ENCODE measurements at regions not wholly inside any gene's neighbourhood (a gene's known extent, or its start where the extent isn't known, plus 50 kb on each side); places are given as distances from the start of the nearest gene placed in this dataset.
"Not testable (repeated sequence)": the region's sequence is repeated elsewhere in the genome, so short reads cannot be mapped to it uniquely, and the experiment has no call there.

DNA sequence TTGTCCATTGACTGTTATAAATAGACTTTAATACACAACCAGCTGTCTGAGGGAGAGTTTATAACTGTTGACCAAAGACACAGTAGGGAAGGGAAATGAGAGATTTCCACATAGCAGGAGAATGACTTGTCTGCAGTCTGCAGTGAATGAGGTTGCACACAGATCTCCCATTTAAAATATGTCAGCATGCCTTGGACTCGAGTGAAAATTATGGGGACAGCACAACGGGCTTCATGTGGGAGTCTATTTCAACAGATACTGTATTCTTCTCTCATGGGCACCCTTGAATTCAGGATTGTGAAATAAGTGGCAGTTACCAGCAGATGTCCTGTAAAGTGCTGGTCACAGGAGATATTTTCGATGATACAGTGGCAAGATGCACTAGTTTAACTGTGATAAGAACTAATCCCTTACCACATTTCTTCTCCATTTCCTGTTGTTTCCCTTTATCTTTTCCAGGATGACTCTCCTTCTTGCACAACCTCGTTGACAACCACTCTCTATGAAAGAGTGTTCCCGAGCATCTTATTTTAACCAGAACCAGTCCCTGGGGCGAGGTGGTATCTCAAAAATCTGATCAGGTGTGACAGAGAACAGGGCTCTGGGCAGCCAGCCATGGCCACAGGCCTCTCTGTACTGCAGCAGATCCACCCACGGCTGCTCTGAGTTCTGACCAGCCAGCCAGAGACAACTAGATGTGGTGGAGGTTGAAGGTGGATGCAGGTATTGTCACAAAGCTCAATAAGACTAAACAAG is 51.5 kb upstream of the MAP3K1 start:
- DNase-seq (ENCODE audit: low read depth, low spot score) = peak; percentile 74

- DNase-seq (ENCODE audit: low read depth, low spot score) = no peak
These were observed 52.2 kb upstream of the MAP3K1 start for GRCh38 chr5:56763182-56763581.

DNA sequence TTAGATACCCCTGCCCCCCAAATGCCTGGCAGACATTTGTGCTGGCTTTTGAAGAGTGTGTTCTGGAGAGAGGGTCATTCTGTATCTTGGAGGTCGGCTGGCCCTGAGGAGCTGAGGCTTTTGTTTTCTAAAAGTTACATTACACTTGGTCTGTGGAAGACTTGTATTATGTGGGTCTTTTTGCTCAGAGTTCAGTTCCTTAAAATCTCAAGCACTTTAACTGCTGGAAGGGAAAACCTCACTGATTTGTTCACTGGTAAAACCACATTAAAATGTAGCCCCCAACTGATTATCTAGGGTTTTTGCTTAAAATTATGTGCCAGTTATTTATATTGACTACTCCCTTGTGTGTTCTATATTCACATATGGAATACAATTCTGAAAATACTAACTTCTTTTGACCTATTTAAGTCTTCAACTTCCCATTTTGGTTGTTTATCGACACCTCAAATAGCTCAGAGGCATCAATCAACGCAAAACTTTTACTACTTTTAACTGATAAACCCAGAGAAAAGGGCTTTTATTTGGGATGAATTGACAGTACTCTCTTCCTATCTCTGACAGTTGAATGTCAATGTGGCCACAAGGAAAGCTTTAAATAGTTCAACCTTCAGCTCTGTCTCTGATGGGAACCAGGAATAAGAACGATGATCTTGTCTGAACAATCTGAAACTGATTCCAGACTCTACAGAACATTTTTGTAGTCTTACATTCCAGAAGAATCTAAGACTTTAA is 54.0 kb upstream of the MAP3K1 start:
- no peak for DNase-seq (ENCODE audit: low read depth, low spot score)

DNA sequence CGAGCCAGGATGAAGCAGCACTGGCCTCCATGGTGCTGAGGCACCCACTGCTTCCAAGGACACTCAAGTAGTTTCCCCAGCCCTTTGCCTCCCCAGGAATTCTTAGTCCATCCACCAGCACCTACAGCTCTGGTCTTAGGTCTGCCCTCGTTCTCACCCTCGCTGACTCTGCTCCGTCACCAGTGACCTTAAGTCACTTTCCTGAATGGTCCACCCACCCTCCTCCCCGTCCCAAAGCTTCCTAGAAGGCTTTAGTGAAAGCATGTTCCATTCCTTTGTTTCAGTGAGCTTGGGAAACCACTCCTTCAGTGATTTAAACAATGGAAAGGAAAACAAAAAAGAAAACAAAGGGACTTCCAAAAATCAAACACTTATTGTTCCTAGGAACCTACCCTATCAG is 54.6 kb upstream of the MAP3K1 start:
- DNase-seq (ENCODE audit: low read depth, low spot score) = peak; percentile 5

- peak; percentile 42 for DNase-seq (ENCODE audit: low read depth, low spot score)
These were observed 55.7 kb upstream of the MAP3K1 start for GRCh38 chr5:56759521-56760216.

DNA sequence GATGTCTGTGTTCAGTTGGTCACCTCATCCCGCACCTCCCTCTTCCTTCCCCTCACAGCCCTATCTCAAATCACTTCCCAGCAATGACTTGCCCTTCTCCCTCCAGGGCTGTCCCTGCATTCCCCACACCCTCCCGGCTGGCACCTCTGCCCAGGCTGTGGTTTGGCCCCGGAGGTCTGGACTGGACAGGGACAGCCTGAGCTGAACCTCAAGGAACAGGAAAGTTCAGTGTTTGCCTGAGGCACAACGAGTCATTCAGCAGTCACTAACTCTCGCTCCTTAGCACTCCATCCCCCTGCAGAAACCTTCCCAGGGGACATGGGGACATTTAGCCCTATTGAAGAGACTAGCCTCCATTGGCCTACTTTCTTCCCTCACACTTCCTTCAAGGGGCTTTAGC is 58.3 kb upstream of the MAP3K1 start:
- peak; percentile 49 for DNase-seq (ENCODE audit: low read depth, low spot score)

DNA sequence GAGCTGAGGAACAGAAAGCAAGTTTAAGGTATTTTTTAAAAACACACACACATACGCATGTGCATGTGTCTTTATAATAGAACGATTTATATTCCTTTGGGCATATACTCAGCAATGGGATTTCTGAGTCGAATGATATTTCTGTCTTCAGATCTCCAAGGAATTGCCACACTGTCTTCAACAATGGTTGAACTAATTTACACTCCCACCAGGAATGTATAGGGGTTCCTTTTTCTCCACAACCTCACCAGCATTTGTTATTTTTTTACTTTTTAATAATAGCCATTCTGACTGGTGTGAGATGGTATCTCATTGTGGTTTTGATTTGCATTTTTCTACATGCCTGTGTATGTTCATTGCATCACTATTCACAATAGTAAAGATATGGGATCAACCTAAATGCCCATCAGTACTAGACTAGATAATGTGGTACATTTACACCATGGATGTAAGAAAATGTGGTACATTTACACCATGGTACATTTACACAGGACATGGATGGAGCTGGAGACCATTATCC is 60.3 kb upstream of the MAP3K1 start:
- DNase-seq (ENCODE audit: low read depth, low spot score) = no peak

- not testable (repeated sequence) for DNase-seq (ENCODE audit: low read depth, low spot score)
These were observed 61.8 kb upstream of the MAP3K1 start for GRCh38 chr5:56753588-56753987.

DNA sequence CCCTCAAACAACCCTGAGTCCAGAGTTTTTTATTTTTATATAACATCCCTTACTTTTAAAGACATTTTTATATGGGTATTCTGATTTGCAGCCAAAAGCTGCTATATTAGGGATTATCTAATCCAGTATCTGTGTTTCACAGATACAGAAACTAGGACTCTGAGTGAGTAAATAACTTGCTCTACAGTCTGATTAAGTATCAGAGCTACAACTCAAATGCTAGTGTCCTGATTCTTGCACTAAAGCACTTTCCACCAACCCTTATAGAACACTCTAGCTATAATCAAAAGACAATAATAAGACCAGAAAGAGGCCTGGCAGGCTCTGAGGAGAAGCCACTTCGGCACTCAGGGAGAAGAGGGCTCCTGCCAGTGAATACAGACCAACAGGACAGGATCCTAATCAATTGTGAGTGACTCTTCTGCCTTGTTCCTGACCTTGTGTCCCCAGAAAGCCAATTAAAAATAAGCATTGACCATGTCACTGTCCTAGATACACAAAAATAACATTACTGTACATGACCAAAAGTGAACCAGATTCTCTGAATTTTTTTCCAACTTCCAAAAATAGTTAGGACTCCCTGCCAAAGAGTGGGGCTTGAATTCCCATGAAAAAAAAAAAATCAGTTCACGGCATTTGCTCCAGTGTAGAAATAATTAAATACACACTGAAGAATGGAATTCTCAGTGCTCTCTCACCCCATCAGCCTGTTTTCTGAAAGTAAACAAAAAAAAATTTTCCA is 63.6 kb upstream of the MAP3K1 start:
- DNase-seq (ENCODE audit: low read depth, low spot score) = no peak

DNA sequence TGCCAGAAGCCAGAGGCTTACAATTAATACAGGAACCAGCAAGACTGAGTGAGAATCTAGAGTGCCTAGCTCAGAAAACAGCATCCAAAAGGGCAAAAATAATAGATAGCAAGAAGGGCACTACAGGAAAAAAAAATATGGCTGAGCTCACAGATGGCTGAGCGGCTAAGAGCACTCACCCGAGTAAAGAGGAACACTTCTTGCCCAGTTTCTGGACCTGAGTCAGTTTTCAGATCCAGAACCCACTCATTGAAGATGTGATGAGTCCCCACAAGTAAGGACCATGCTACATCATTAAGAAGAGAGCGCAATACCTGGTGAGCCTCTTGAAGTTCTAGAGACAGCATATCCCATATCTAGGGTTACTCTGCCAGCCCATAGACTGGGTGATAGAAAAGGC is 65.5 kb upstream of the MAP3K1 start:
- no peak for DNase-seq (ENCODE audit: low read depth, low spot score)

DNA sequence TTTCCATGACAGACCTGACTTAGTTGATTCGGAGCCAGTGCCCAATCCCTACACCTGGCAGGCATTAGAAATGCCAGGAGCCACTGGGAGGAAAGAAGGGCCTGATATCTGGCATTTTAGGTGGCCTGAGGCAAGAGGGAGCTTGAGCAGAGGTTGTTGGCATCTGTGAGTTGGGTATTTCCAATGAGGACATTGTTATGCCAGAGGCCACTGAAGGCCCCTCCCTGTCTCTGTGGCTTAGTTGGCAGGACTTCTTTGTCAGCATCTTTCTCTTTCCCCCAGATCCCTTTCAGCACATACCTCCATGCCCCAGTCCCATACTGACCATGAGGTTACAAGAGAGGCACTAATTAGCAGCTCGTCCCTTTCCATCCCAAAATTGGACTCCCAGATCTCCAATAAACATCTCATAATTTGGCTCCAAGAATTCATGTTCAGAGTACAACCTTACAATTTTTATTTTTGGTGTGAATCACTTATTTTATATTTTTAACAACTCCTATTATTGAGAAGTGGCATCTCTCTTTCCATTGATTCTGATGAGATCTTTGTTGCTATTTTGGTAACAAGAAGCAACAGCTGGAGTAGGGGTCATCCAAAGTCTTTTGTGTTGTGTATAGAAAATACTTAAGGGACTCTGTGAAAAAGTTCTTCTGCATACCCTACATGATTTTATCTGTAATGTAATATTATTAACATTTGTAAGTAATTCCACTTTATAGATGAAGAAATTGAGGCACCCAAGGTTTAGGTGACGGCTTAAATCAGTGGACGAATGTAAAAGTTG is 68.6 kb upstream of the MAP3K1 start:
- DNase-seq (ENCODE audit: low read depth, low spot score) = no peak

- no peak for DNase-seq (ENCODE audit: low read depth, low spot score)
These were observed 69.5 kb upstream of the MAP3K1 start for GRCh38 chr5:56745864-56746263.

GRCh38 chr5:56740868-56741267 is 74.5 kb upstream of the MAP3K1 start:
- no peak for DNase-seq (ENCODE audit: low read depth, low spot score)

GRCh38 chr5:56739990-56740389 is 75.4 kb upstream of the MAP3K1 start:
- no peak for DNase-seq (ENCODE audit: low read depth, low spot score)

DNA sequence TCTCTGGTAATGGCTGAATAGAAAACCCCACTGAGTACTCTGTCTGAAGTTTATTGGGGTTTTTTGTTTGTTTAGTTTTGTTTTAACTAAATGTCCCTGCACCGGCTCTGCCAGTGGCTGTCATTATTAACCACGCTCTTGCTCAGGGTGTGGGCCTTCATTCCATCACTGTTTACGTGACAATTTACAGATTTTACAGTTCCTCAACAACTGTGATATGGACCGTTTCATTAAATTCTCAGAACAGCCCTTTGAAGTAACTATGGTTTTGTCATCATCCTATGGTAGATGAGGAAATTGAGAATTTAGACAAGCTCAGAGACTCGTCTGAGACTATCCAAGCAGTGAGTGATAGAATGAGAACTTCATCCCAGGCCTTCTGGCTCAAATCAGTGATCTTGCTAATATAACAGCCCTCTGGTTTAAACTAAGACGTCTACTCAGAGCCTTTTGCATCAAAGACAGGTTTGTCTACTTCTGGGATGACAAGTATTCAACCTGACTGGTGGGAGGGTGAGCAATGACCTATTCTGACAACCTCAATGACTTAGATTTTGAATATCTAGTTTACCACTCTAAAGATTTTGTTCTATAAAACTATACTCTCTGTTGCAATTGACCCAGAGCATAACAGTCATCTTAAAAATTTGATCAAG is 77.3 kb upstream of the MAP3K1 start:
- no peak for DNase-seq (ENCODE audit: low read depth, low spot score)

DNA sequence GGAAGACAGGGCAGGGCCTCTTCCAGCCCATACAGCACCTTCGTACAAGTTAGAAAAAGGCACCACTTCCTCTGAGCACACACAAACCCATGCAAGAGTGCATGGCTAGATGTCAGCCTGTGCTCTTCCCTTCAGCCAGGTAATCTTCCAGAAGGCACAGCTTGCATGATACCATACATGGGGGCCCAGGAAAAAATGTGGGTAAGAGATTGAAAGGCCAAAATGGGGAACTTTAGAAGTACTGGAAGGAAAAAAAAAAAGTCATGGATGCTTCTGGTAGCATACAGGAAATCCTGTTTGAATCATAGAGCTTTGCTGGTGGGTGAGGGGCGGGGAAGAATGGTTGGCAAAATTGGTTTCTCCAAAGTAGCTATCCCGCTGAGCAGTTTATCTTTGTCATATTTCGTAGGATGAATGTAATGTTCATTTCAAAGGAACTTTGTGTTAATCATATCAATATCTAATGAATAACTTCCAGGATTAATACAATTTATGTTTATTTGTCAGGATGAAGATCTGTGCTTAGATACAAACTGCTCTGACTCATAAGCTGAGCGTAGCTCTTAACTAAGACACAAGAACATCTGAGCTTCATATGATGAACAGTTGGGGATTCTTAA is 78.2 kb upstream of the MAP3K1 start:
- DNase-seq (ENCODE audit: low read depth, low spot score) = no peak

- no peak for DNase-seq (ENCODE audit: low read depth, low spot score)
These were observed 79.3 kb upstream of the MAP3K1 start for GRCh38 chr5:56735849-56736641.

DNA sequence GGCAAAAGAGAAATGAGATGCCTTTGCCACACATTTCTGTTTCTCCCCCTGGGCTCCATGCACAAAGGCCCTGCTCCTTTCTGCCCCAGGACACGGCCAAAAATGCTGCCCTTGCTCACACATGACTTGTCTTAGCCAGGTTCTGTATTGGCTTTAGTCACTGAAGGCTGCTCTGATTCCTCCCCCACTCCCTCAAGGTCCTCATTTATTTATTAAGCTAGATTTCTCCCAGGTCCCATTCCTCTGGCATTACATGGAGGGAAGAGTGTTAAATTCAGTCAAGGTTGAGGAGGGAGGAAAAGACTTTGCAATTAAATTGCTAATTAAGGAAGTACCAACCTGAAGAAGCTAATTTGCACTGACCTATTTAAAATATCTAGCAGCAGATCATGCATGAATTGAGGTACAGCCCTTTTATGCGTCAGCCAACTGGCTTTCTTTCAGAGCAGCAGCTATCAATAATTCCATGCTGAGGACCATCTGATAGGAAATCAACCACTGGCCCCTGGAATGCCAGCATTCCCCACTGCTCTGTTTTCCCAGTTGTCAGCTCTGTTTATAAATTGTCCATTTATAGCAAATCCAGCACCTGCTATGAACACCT is 81.2 kb upstream of the MAP3K1 start:
- DNase-seq (ENCODE audit: low read depth, low spot score) = peak; percentile 63

GRCh38 chr5:56733580-56733979 is 81.8 kb upstream of the MAP3K1 start:
- DNase-seq (ENCODE audit: low read depth, low spot score) = peak; percentile 35

All from ELF-1 (cell line).